H1 (cell line): ENCODE measurements at regions not wholly inside any gene's neighbourhood (a gene's known extent, or its start where the extent isn't known, plus 50 kb on each side); places are given as distances from the start of the nearest gene placed in this dataset.
A peak's percentile ranks its signal among the peaks of the same experiment; 100 is the strongest.

Source experiments
- CTCF ChIA-PET: fragments of 300-600 bp; sonication (Branson Sonifier 250); formaldehyde crosslinking; loops from one replicate; lab custom pipeline; 2021; ENCODE audit not compliant: partially characterized antibody; lab: Charles Lee
- POLR2A ChIA-PET: fragments of 300-600 bp; sonication (Branson Sonifier 250); formaldehyde crosslinking; loops from one replicate; lab custom pipeline; 2021; ENCODE audit warnings: inconsistent platforms; ENCODE audit not compliant: partially characterized antibody; lab: Charles Lee
- DNase-seq, 2 experiments: peaks; one replicate each; pipeline versions ENCODE4 v3.0.0 to v3.0.0-alpha.2; 2010 to 2022; ENCODE audit warnings: low spot score in 2 of 2, low read depth in 1 of 2, mixed read lengths in 1 of 2
- FAIRE-seq: peaks from 2 replicates; lab custom pipeline; 2011; peaks lifted over from hg19 to GRCh38; lab: Jason Lieb, UNC
- H2AFZ ChIP-seq: 2 replicates; pipeline ENCODE4 v1.8.1; 2012; ENCODE audit warnings: low read length, inconsistent platforms
- H2AK5ac ChIP-seq: 2 replicates; pipeline ENCODE4 v1.6.1; 2013; ENCODE audit warnings: low read depth, low read length
- H2BK120ac ChIP-seq: replicated peaks from 2 replicates; pipeline ENCODE3; 2013; ENCODE audit warnings: low read depth, low read length, inconsistent platforms
- H2BK12ac ChIP-seq: 2 replicates; pipeline ENCODE4 v1.6.1; 2013; ENCODE audit warnings: low read depth, low read length
- H2BK15ac ChIP-seq: 2 replicates; pipeline ENCODE4 v1.6.1; 2013; ENCODE audit warnings: low read length
- H2BK20ac ChIP-seq: 2 replicates; pipeline ENCODE4 v1.6.1; 2013; ENCODE audit warnings: low read length
- H2BK5ac ChIP-seq: 2 replicates; pipeline ENCODE4 v1.6.1; 2013; ENCODE audit warnings: low read depth, low read length
- H3K14ac ChIP-seq: 2 replicates; pipeline ENCODE4 v1.6.1; 2013; ENCODE audit warnings: inconsistent platforms; ENCODE audit not compliant: insufficient read length
- H3K18ac ChIP-seq: 2 replicates; pipeline ENCODE4 v1.6.1; 2013; ENCODE audit warnings: low read length; ENCODE audit errors: extremely low read depth
- H3K23ac ChIP-seq: 2 replicates; pipeline ENCODE4 v1.6.1; 2013; ENCODE audit warnings: inconsistent platforms; ENCODE audit not compliant: insufficient read length
- H3K23me2 ChIP-seq: 2 replicates; pipeline ENCODE4 v1.6.1; 2013; ENCODE audit warnings: low read depth, low read length
- H3K27ac ChIP-seq: 2 replicates; pipeline ENCODE4 v1.6.1; 2011; ENCODE audit warnings: low read depth, low read length, inconsistent platforms
- H3K27me3 ChIP-seq, 4 experiments: replicated peaks in 1 of 4; 1 replicate in 1 of 4; 2 replicates in 3 of 4; pipeline versions ENCODE4 v1.6.1 to v1.8.1; 2011 to 2013; ENCODE audit warnings: low read length in 3 of 4, mild to moderate bottlenecking in 3 of 4, inconsistent platforms in 2 of 4, mixed read lengths in 2 of 4, moderate library complexity in 1 of 4; ENCODE audit not compliant: control insufficient read depth in 3 of 4, insufficient read depth in 3 of 4; ENCODE audit errors: extremely low read depth in 1 of 4
- H3K36me3 ChIP-seq, 4 experiments: 2 replicates each; pipeline versions ENCODE4 v1.6.1 to v1.8.1; 2011 to 2013; ENCODE audit warnings: mild to moderate bottlenecking in 4 of 4, low read length in 3 of 4, moderate library complexity in 2 of 4, control low read depth in 1 of 4, inconsistent platforms in 1 of 4; ENCODE audit not compliant: insufficient read depth in 4 of 4, control insufficient read depth in 2 of 4
- H3K4ac ChIP-seq: replicated peaks from 2 replicates; pipeline ENCODE3; 2013; ENCODE audit warnings: low read length, low read depth, mixed read lengths, inconsistent platforms; ENCODE audit not compliant: insufficient read length
- H3K4me1 ChIP-seq, 4 experiments: replicated peaks in 1 of 4; 1 replicate in 1 of 4; 2 replicates in 3 of 4; pipeline versions ENCODE4 v1.6.1 to v1.8.1; 2011 to 2013; ENCODE audit warnings: low read length in 3 of 4, inconsistent platforms in 2 of 4, mixed read lengths in 1 of 4; ENCODE audit not compliant: insufficient read depth in 4 of 4, control insufficient read depth in 3 of 4
- H3K4me2 ChIP-seq, 2 experiments: 2 replicates each; pipeline versions ENCODE4 v1.6.1 to v1.8.1; 2011 to 2013; ENCODE audit warnings: low read depth in 2 of 2, low read length in 2 of 2, control low read depth in 1 of 2, inconsistent platforms in 1 of 2, mild to moderate bottlenecking in 1 of 2; ENCODE audit not compliant: insufficient read depth in 1 of 2
- H3K4me3 ChIP-seq, 4 experiments: fragments of 200-600, 300-600 bp in 1 of 4; sonication (generic), shearing (Covaris generic), sonication (Bioruptor Twin) in 1 of 4; 2 replicates each; pipeline versions ENCODE4 v1.5.1 to v1.8.1; 2011 to 2016; ENCODE audit warnings: low read length in 4 of 4, low read depth in 3 of 4, control low read depth in 2 of 4, inconsistent platforms in 2 of 4, mild to moderate bottlenecking in 2 of 4, mixed read lengths in 1 of 4, moderate library complexity in 1 of 4; ENCODE audit not compliant: insufficient read depth in 2 of 4; ENCODE audit errors: extremely low read depth in 1 of 4
- H3K56ac ChIP-seq: replicated peaks from 2 replicates; pipeline ENCODE3; 2013; ENCODE audit warnings: low read depth, mild to moderate bottlenecking, mixed read lengths, low read length, inconsistent platforms; ENCODE audit not compliant: insufficient read length
- H3K79me1 ChIP-seq: 2 replicates; pipeline ENCODE4 v1.6.1; 2013; ENCODE audit warnings: low read depth, low read length, control low read depth
- H3K79me2 ChIP-seq, 2 experiments: 2 replicates each; pipeline versions ENCODE4 v1.6.1 to v1.8.1; 2012 to 2013; ENCODE audit warnings: low read length in 2 of 2, mild to moderate bottlenecking in 2 of 2, inconsistent platforms in 1 of 2; ENCODE audit not compliant: insufficient read depth in 2 of 2, control insufficient read depth in 1 of 2
- H3K9ac ChIP-seq, 4 experiments: replicated peaks in 1 of 4; 1 replicate in 1 of 4; 2 replicates in 3 of 4; pipeline versions ENCODE4 v1.6.1 to v1.8.1; 2011 to 2013; ENCODE audit warnings: low read depth in 3 of 4, low read length in 3 of 4, control low read depth in 2 of 4, mild to moderate bottlenecking in 2 of 4, moderate library complexity in 2 of 4, inconsistent platforms in 1 of 4; ENCODE audit errors: extremely low read depth in 1 of 4
- H3K9me3 ChIP-seq, 2 experiments: 2 replicates each; pipeline versions ENCODE4 v1.6.1 to v1.8.1; 2012 to 2013; ENCODE audit warnings: mild to moderate bottlenecking in 2 of 2, moderate library complexity in 2 of 2, control low read depth in 1 of 2, inconsistent platforms in 1 of 2, low read depth in 1 of 2, low read length in 1 of 2, mixed read lengths in 1 of 2; ENCODE audit not compliant: insufficient read depth in 2 of 2
- H4K20me1 ChIP-seq, 2 experiments: replicated peaks in 1 of 2; 2 replicates each; pipeline versions ENCODE3 to v1.8.1; 2011 to 2013; ENCODE audit warnings: inconsistent platforms in 2 of 2, low read length in 2 of 2, mild to moderate bottlenecking in 1 of 2; ENCODE audit not compliant: insufficient read depth in 2 of 2, control insufficient read depth in 1 of 2
- H4K5ac ChIP-seq: 2 replicates; pipeline ENCODE4 v1.6.1; 2013; ENCODE audit warnings: low read length, low read depth, mixed read lengths, inconsistent platforms; ENCODE audit not compliant: insufficient read length
- H4K8ac ChIP-seq: 2 replicates; pipeline ENCODE4 v1.8.0; 2013; ENCODE audit warnings: mild to moderate bottlenecking, moderate library complexity, low read length, inconsistent platforms; ENCODE audit not compliant: insufficient read depth; ENCODE audit errors: extremely low read depth
- H4K91ac ChIP-seq: replicated peaks from 2 replicates; pipeline ENCODE3; 2013; ENCODE audit warnings: low read length, mixed read lengths, inconsistent platforms; ENCODE audit not compliant: insufficient read length
- ASH2L ChIP-seq: fragments of 200-600, 300-600 bp; sonication (generic); IDR thresholded peaks from one replicate; pipeline ENCODE4 v1.7.1; 2017; ENCODE audit warnings: low read length
- BACH1 ChIP-seq: IDR thresholded peaks from 2 replicates; pipeline ENCODE4 v1.6.1; 2012; ENCODE audit warnings: low read length, improper control_type of control experiment
- BCL11A ChIP-seq, 2 experiments: IDR thresholded peaks; one replicate each; pipeline ENCODE4 v1.6.1; 2011; ENCODE audit warnings: low read depth in 2 of 2, low read length in 2 of 2, mild to moderate bottlenecking in 2 of 2
- MAFK ChIP-seq: IDR thresholded peaks from 2 replicates; pipeline ENCODE4 v1.6.1; 2012; ENCODE audit warnings: low read depth, mild to moderate bottlenecking, improper control_type of control experiment, low read length
- SAP30 ChIP-seq: fragments of 300-600 bp; sonication (generic); IDR thresholded peaks from 2 replicates; pipeline ENCODE4 v1.7.1; 2012; ENCODE audit warnings: low read length, moderate library complexity, mild to moderate bottlenecking, inconsistent platforms; ENCODE audit not compliant: insufficient read depth, insufficient replicate concordance
- WGBS, 2 experiments: shearing (Covaris generic) in 1 of 2; methylation state at CpG; one replicate each; pipeline versions ENCODE4 v1.1.6 to v1.1.7; 2013 to 2015; ENCODE audit warnings: low lambda C conversion rate in 2 of 2, mixed read lengths in 2 of 2, inconsistent platforms in 1 of 2, low coverage in 1 of 2, missing lambda C conversion rate in 1 of 2; ENCODE audit not compliant: insufficient replicate concordance in 2 of 2, insufficient coverage in 1 of 2, insufficient read length in 1 of 2; ENCODE audit errors: extremely low coverage in 1 of 2, missing lambda C conversion rate in 1 of 2; 5-methylcytosine and 5-hydroxymethylcytosine counted together

- H2BK5ac ChIP-seq, result no peak overlapping the region
- H3K18ac ChIP-seq, result no peak overlapping the region
- H4K91ac ChIP-seq, result no peak overlapping the region
- peaks cover 0 to 6% (median 0%) of the 10 kb centered on the region in 4 experiments; a peak in 1 of 7 replicates for H3K4me1 ChIP-seq
- no peaks in the 10 kb centered on the region; the same call in 1 of the 2 replicates for H3K23me2 ChIP-seq
- H3K27me3 ChIP-seq, result no peaks in the 10 kb centered on the region
- no peak overlapping the region for H2BK12ac ChIP-seq
- no peak overlapping the region for H3K56ac ChIP-seq
- H3K4me2 ChIP-seq, result no peak overlapping the region
- H2BK120ac ChIP-seq, result no peak overlapping the region
- DNase-seq, result no peak
- no peak overlapping the region for H3K9ac ChIP-seq
- H3K79me1 ChIP-seq, result no peaks in the 10 kb centered on the region
- no peaks in the 10 kb centered on the region for H3K79me2 ChIP-seq
- no peak overlapping the region for H2AK5ac ChIP-seq
- FAIRE-seq, result no peak
- H2BK15ac ChIP-seq, result no peak overlapping the region
- TF ChIP-seq BACH1 (peak; percentile 94), ASH2L (no peak), BCL11A (IDR thresholded peaks at IDR 0.05; ENCODE audit: low read depth in 2 of 2, low read length in 2 of 2) (no peak), MAFK (peak; percentile 90), SAP30 (no peak)
- H3K4ac ChIP-seq, result no peak overlapping the region
- no peak overlapping the region; a peak in 1 of 8 replicates for H3K4me3 ChIP-seq
- H3K14ac ChIP-seq, result no peak overlapping the region
- no peak overlapping the region for H3K23ac ChIP-seq
- peak overlapping the region; percentile 90 for H2AFZ ChIP-seq
- CTCF ChIA-PET, result no interaction called here
- no peaks in the 10 kb centered on the region for H3K9me3 ChIP-seq
- WGBS, 2 experiments, result 67% methylated on average over 5 of the region's 5 CpGs; no CpG with 5 or more reads in 1 of the 2 experiments
- POLR2A ChIA-PET, result no interaction called here
- H4K20me1 ChIP-seq, result no peaks in the 10 kb centered on the region
- H2BK20ac ChIP-seq, result no peak overlapping the region; the same call in 1 of the 2 replicates
- H3K27ac ChIP-seq, result no peak overlapping the region
- H4K5ac ChIP-seq, result no peak overlapping the region
- no peaks in the 10 kb centered on the region for H3K36me3 ChIP-seq
- H4K8ac ChIP-seq, result no peak overlapping the region
Observed at GRCh38 chr4:65791812-65792308, 121.6 kb upstream of the EPHA5 start.
